SK-N-SH (cell line): ENCODE measurements at regions not wholly inside any gene's neighbourhood (a gene's known extent, or its start where the extent isn't known, plus 50 kb on each side); places are given as distances from the start of the nearest gene placed in this dataset.

ENCODE experiments used
- CTCF ChIA-PET: fragments of 300-600, 350-600 bp; formaldehyde crosslinking; extraction: SDS; loops from one replicate; lab custom pipeline; 2021; lab: Yijun Ruan, JAX
- POLR2A ChIA-PET: fragments of 350-600 bp; sonication (Branson Sonifier 250); formaldehyde crosslinking; extraction: SDS; loops from one replicate; lab custom pipeline; 2020; ENCODE audit warnings: antibody characterized with exemption, inconsistent platforms; lab: Yijun Ruan, JAX
- DNase-seq: peaks from one replicate; pipeline ENCODE4 v3.0.0; 2012
- H2AFZ ChIP-seq: fragments of 200-600 bp; sonication (generic); 2 replicates; pipeline ENCODE4 v1.8.1; 2016; ENCODE audit warnings: antibody characterized with exemption, mild to moderate bottlenecking, low read depth
- H3F3A ChIP-seq: fragments of 200-600 bp; sonication (generic); replicated peaks from 2 replicates; pipeline ENCODE3; 2016; ENCODE audit warnings: antibody characterized with exemption, mild to moderate bottlenecking; ENCODE audit not compliant: insufficient read depth
- H3K27ac ChIP-seq, 2 experiments: fragments of 200-500 bp in 1 of 2; fragments of 200-600 bp in 1 of 2; sonication (Bioruptor generic) in 1 of 2; sonication (generic), shearing (Covaris generic) in 1 of 2; 2 replicates each; pipeline versions ENCODE4 v1.5.1 to v1.6.1; 2014 to 2016; ENCODE audit warnings: low read depth in 2 of 2, inconsistent platforms in 1 of 2, low read length in 1 of 2, mild to moderate bottlenecking in 1 of 2, mixed read lengths in 1 of 2
- H3K27me3 ChIP-seq: fragments of 200-600 bp; sonication (generic), shearing (Covaris generic); 2 replicates; pipeline ENCODE4 v1.6.1; 2016; ENCODE audit warnings: mixed run types; ENCODE audit not compliant: insufficient read depth
- H3K36me3 ChIP-seq, 2 experiments: fragments of 200-500 bp in 1 of 2; fragments of 200-600 bp in 1 of 2; sonication (Bioruptor generic) in 1 of 2; sonication (generic) in 1 of 2; replicated peaks in 1 of 2; 2 replicates each; pipeline versions ENCODE3 to v1.5.1; 2014 to 2016; ENCODE audit warnings: low read length in 1 of 2, mild to moderate bottlenecking in 1 of 2; ENCODE audit not compliant: insufficient read depth in 2 of 2, control insufficient read depth in 1 of 2
- H3K4me1 ChIP-seq, 2 experiments: fragments of 200-500 bp in 1 of 2; fragments of 200-600 bp in 1 of 2; sonication (Bioruptor generic) in 1 of 2; sonication (generic), shearing (Covaris generic) in 1 of 2; 2 replicates each; pipeline versions ENCODE4 v1.5.1 to v1.6.1; 2014 to 2016; ENCODE audit warnings: low read depth in 1 of 2, low read length in 1 of 2, mixed run types in 1 of 2; ENCODE audit not compliant: insufficient read depth in 2 of 2, control insufficient read depth in 1 of 2
- H3K4me2 ChIP-seq: fragments of 200-600 bp; sonication (generic), shearing (Covaris generic); 2 replicates; pipeline ENCODE4 v1.6.1; 2017; ENCODE audit warnings: mixed run types
- H3K4me3 ChIP-seq, 2 experiments: fragments of 200-500 bp in 1 of 2; fragments of 200-600 bp in 1 of 2; sonication (Bioruptor generic) in 1 of 2; sonication (generic), shearing (Covaris generic) in 1 of 2; 2 replicates each; pipeline versions ENCODE4 v1.5.1 to v1.8.1; 2014 to 2016; ENCODE audit warnings: low read depth in 2 of 2, inconsistent platforms in 1 of 2, low read length in 1 of 2, mild to moderate bottlenecking in 1 of 2, mixed read lengths in 1 of 2, moderate library complexity in 1 of 2
- H3K79me2 ChIP-seq: fragments of 200-600 bp; sonication (generic); 2 replicates; pipeline ENCODE4 v1.8.1; 2017; ENCODE audit warnings: mild to moderate bottlenecking; ENCODE audit not compliant: insufficient read depth
- H3K9ac ChIP-seq: fragments of 200-600 bp; sonication (generic); 2 replicates; pipeline ENCODE4 v1.6.1; 2017; ENCODE audit warnings: mixed run types
- H3K9me2 ChIP-seq: fragments of 200-600 bp; sonication (generic); 2 replicates; pipeline ENCODE4 v1.6.1; 2017; ENCODE audit warnings: mixed run types
- H3K9me3 ChIP-seq: fragments of 200-600 bp; sonication (generic); 2 replicates; pipeline ENCODE4 v1.6.1; 2017; ENCODE audit warnings: mixed run types, mild to moderate bottlenecking, moderate library complexity
- H4K20me1 ChIP-seq: fragments of 200-600 bp; sonication (generic); 2 replicates; pipeline ENCODE4 v1.6.1; 2017; ENCODE audit warnings: mild to moderate bottlenecking, mixed run types; ENCODE audit not compliant: insufficient read depth
- CTCF ChIP-seq: fragments of 200-600 bp; sonication (generic); IDR thresholded peaks from 2 replicates; pipeline ENCODE4 v1.6.1; 2017; ENCODE audit warnings: antibody characterized with exemption, mild to moderate bottlenecking, moderate library complexity
- ELF1 ChIP-seq: IDR thresholded peaks from 2 replicates; pipeline ENCODE4 v1.4.0; 2012
- EZH2phosphoT487 ChIP-seq: fragments of 200-600 bp; sonication (generic); IDR thresholded peaks from 2 replicates; pipeline ENCODE4 v1.6.1; 2017; ENCODE audit warnings: low read depth, mixed run types, mild to moderate bottlenecking, antibody characterized with exemption, moderate library complexity, borderline replicate concordance
- FOXJ3 ChIP-seq: sonication (generic); formaldehyde crosslinking; IDR thresholded peaks from 2 replicates; pipeline ENCODE4 v1.5.1; 2020; ENCODE audit warnings: mild to moderate bottlenecking, missing genetic modification reagents
- GABPA ChIP-seq: IDR thresholded peaks from 2 replicates; pipeline ENCODE4 v1.4.0; 2012; ENCODE audit warnings: low read depth, mild to moderate bottlenecking
- IRF3 ChIP-seq: fragments of 150-350 bp; IDR thresholded peaks from 2 replicates; pipeline ENCODE4 v1.6.1; 2016; ENCODE audit warnings: mild to moderate bottlenecking, low read depth, low read length
- MAX ChIP-seq: IDR thresholded peaks from 2 replicates; pipeline ENCODE4 v1.4.0; 2012; ENCODE audit warnings: low read depth
- MEF2A ChIP-seq: IDR thresholded peaks from 2 replicates; pipeline ENCODE4 v1.4.0; 2012; ENCODE audit warnings: low read depth, borderline replicate concordance
- POLR2AphosphoS5 ChIP-seq: IDR thresholded peaks from 2 replicates; pipeline ENCODE4 v1.6.1; 2012; ENCODE audit warnings: low read depth, low read length
- REST ChIP-seq: IDR thresholded peaks from 2 replicates; pipeline ENCODE4 v1.6.1; 2012; ENCODE audit warnings: mild to moderate bottlenecking, low read depth, low read length, moderate library complexity
- RXRA ChIP-seq: IDR thresholded peaks from 2 replicates; pipeline ENCODE4 v1.4.0; 2012; ENCODE audit warnings: low read depth, mild to moderate bottlenecking, borderline replicate concordance
- USF1 ChIP-seq: IDR thresholded peaks from 2 replicates; pipeline ENCODE4 v1.4.0; 2012; ENCODE audit warnings: low read depth, borderline replicate concordance

GRCh38 chr3:5058471-5058951, 63.6 kb upstream of the ARL8B start:
- no peak overlapping the region for H3K9ac ChIP-seq
- no peak overlapping the region for H3K4me2 ChIP-seq
- no peaks in the 10 kb centered on the region for H3K9me2 ChIP-seq
- no peaks in the 10 kb centered on the region for H3K36me3 ChIP-seq
- no peaks in the 10 kb centered on the region for H3K79me2 ChIP-seq
- ChIA-PET CTCF (interaction anchor here (0.6 to 12.0 kb wide), 16 partner anchors 9 to 708 kb away, joined by 3 to 213 read pairs (median 6); partner anchors contain the start of gene BHLHE40), POLR2A (no interaction called here)
- H3K4me1 ChIP-seq, result peaks cover 0 to 5% of the 10 kb centered on the region in 2 experiments; a peak in 1 of 4 replicates
- no peak overlapping the region for H3K4me3 ChIP-seq
- H4K20me1 ChIP-seq, result no peaks in the 10 kb centered on the region
- H3K9me3 ChIP-seq, result no peaks in the 10 kb centered on the region
- H3K27me3 ChIP-seq, result no peaks in the 10 kb centered on the region
- no peak overlapping the region for H2AFZ ChIP-seq
- no peaks in the 10 kb centered on the region for H3F3A ChIP-seq
- no peak for DNase-seq
- H3K27ac ChIP-seq, result no peak overlapping the region
- TF ChIP-seq POLR2AphosphoS5 (no peak), IRF3 (no peak), ELF1 (no peak), REST (no peak), EZH2phosphoT487 (no peak), USF1 (no peak), FOXJ3 (CRISPR knock-in tag) (no peak), CTCF (no peak), RXRA (no peak), MAX (no peak), MEF2A (no peak), GABPA (no peak)
